ENCODE measurements at regions not wholly inside any gene's neighbourhood (a gene's known extent, or its start where the extent isn't known, plus 50 kb on each side); places are given as distances from the start of the nearest gene placed in this dataset.

GRCh38 chr2:79446313-79446712, 66.5 kb upstream of the CTNNA2 start:
- Histone ChIP-seq H3K79me2 (ENCODE audit: low read depth) (no peaks in the 10 kb centered on the region), H3K4me2 (no peak overlapping the region), H4K20me1 (ENCODE audit: insufficient read depth) (no peaks in the 10 kb centered on the region), H3F3A (ENCODE audit: insufficient read depth, low read depth) (no peaks in the 10 kb centered on the region), H3K9me2 (ENCODE audit: insufficient read depth) (peaks cover 5% of the 10 kb centered on the region; the same call in 1 of the 2 replicates), H3K9me3 (ENCODE audit: insufficient read depth, low read depth) (no peaks in the 10 kb centered on the region), H2AFZ (no peak overlapping the region), H3K27ac (no peak overlapping the region), H3K27me3 (ENCODE audit: insufficient read depth, low read depth) (no peaks in the 10 kb centered on the region), H3K4me1 (replicated peaks; ENCODE audit: insufficient read depth) (no peaks in the 10 kb centered on the region), H3K4me3 (no peak overlapping the region), H3K36me3 (ENCODE audit: low read depth) (no peaks in the 10 kb centered on the region)
- intact Hi-C loops (cut with micrococcal nuclease; ENCODE audit: unreplicated experiment): no loop called here
- DNase-seq: no peak
- BruUV-seq (replicated peaks): no TSS peak
- CTCF ChIA-PET: no interaction called here
- TF ChIP-seq EZH2 (IDR thresholded peaks at IDR 0.05; ENCODE audit: low read depth): no peak
- TF ChIP-seq, protein P1, sequence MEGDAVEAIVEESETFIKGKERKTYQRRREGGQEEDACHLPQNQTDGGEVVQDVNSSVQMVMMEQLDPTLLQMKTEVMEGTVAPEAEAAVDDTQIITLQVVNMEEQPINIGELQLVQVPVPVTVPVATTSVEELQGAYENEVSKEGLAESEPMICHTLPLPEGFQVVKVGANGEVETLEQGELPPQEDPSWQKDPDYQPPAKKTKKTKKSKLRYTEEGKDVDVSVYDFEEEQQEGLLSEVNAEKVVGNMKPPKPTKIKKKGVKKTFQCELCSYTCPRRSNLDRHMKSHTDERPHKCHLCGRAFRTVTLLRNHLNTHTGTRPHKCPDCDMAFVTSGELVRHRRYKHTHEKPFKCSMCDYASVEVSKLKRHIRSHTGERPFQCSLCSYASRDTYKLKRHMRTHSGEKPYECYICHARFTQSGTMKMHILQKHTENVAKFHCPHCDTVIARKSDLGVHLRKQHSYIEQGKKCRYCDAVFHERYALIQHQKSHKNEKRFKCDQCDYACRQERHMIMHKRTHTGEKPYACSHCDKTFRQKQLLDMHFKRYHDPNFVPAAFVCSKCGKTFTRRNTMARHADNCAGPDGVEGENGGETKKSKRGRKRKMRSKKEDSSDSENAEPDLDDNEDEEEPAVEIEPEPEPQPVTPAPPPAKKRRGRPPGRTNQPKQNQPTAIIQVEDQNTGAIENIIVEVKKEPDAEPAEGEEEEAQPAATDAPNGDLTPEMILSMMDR (conservative IDR thresholded peaks at IDR 0.05): no peak
- POLR2A ChIA-PET (ENCODE audit: unreplicated experiment): no interaction called here

- Histone ChIP-seq H4K20me1 (ENCODE audit: insufficient read depth) (no peaks in the 10 kb centered on the region), H3K4me1 (replicated peaks; ENCODE audit: insufficient read depth) (no peaks in the 10 kb centered on the region), H3K27me3 (ENCODE audit: insufficient read depth, low read depth) (no peaks in the 10 kb centered on the region), H3K9me3 (ENCODE audit: insufficient read depth, low read depth) (no peaks in the 10 kb centered on the region), H3F3A (ENCODE audit: insufficient read depth, low read depth) (no peaks in the 10 kb centered on the region), H3K27ac (no peak overlapping the region), H3K36me3 (ENCODE audit: low read depth) (no peaks in the 10 kb centered on the region), H2AFZ (0 out of 2 replicates have a peak overlapping the region, but pooled peaks have one; percentile 27), H3K9me2 (ENCODE audit: insufficient read depth) (peaks cover 5% of the 10 kb centered on the region; the same call in 1 of the 2 replicates), H3K4me2 (peak overlapping the region; percentile 47; the same call in 1 of the 2 replicates), H3K79me2 (ENCODE audit: low read depth) (no peaks in the 10 kb centered on the region), H3K4me3 (no peak overlapping the region)
- peak in 1 of 2 experiments; percentile 60 for DNase-seq
- POLR2A ChIA-PET (ENCODE audit: unreplicated experiment): no interaction called here
- intact Hi-C loops (cut with micrococcal nuclease; ENCODE audit: unreplicated experiment): no loop called here
- no TSS peak for BruUV-seq (replicated peaks)
- TF ChIP-seq, protein P1 (conservative IDR thresholded peaks at IDR 0.05): no peak
- TF ChIP-seq EZH2 (IDR thresholded peaks at IDR 0.05; ENCODE audit: low read depth): no peak
- CTCF ChIA-PET: no interaction called here
Measured at GRCh38 chr2:79437433-79438267, 75.2 kb upstream of the CTNNA2 start.

GRCh38 chr2:79434362-79434761, 78.5 kb upstream of the CTNNA2 start:
- POLR2A ChIA-PET (ENCODE audit: unreplicated experiment): no interaction called here
- Histone ChIP-seq H3K4me2 (no peak overlapping the region), H3K9me3 (ENCODE audit: insufficient read depth, low read depth) (no peaks in the 10 kb centered on the region), H3K27me3 (ENCODE audit: insufficient read depth, low read depth) (no peaks in the 10 kb centered on the region), H3K79me2 (ENCODE audit: low read depth) (no peaks in the 10 kb centered on the region), H3K4me3 (no peak overlapping the region), H3K9me2 (ENCODE audit: insufficient read depth) (no peaks in the 10 kb centered on the region), H4K20me1 (ENCODE audit: insufficient read depth) (no peaks in the 10 kb centered on the region), H3K27ac (no peak overlapping the region), H3K4me1 (replicated peaks; ENCODE audit: insufficient read depth) (no peaks in the 10 kb centered on the region), H3F3A (ENCODE audit: insufficient read depth, low read depth) (no peaks in the 10 kb centered on the region), H2AFZ (no peak overlapping the region), H3K36me3 (ENCODE audit: low read depth) (no peaks in the 10 kb centered on the region)
- intact Hi-C loops (cut with micrococcal nuclease; ENCODE audit: unreplicated experiment): no loop called here
- BruUV-seq (replicated peaks): no TSS peak
- CTCF ChIA-PET: no interaction called here
- DNase-seq: no peak
- TF ChIP-seq EZH2 (IDR thresholded peaks at IDR 0.05; ENCODE audit: low read depth): no peak
- TF ChIP-seq, protein P1 (conservative IDR thresholded peaks at IDR 0.05): no peak

Data from PC-9 (cell line).